Suppressor macrophage treated with lipopolysaccharide for 1 hour (primary cell): ENCODE measurements at regions not wholly inside any gene's neighbourhood (a gene's known extent, or its start where the extent isn't known, plus 50 kb on each side); places are given as distances from the start of the nearest gene placed in this dataset.
A peak's percentile ranks its signal among the peaks of the same experiment; 100 is the strongest.

Experiments
- DNase-seq, 3 donors: peaks; one replicate each; pipeline ENCODE4 v3.0.0-alpha.2; 2020 to 2022

GRCh38 chr15:97410897-97411575 is 549.5 kb upstream of the ARRDC4 start:
- no peak for DNase-seq

GRCh38 chr15:97420130-97420529 is 540.4 kb upstream of the ARRDC4 start:
- no peak for DNase-seq

GRCh38 chr15:97425596-97425995 is 534.9 kb upstream of the ARRDC4 start:
- no peak for DNase-seq

GRCh38 chr15:97443101-97443500 is 517.4 kb upstream of the ARRDC4 start:
- DNase-seq: no peak

- DNase-seq: no peak
Observed at GRCh38 chr15:97446138-97446537, 514.4 kb upstream of the ARRDC4 start.

GRCh38 chr15:97456521-97457202 is 503.8 kb upstream of the ARRDC4 start:
- DNase-seq: no peak

- DNase-seq: no peak
Observed at GRCh38 chr15:97457203-97457847, 503.2 kb upstream of the ARRDC4 start.

- no peak for DNase-seq
Observed at GRCh38 chr15:97459771-97460170, 500.7 kb upstream of the ARRDC4 start.

GRCh38 chr15:97461226-97461625 is 499.3 kb upstream of the ARRDC4 start:
- DNase-seq: no peak

GRCh38 chr15:97463696-97464095 is 496.8 kb upstream of the ARRDC4 start:
- no peak for DNase-seq

- DNase-seq: no peak
Observed at GRCh38 chr15:97470417-97470816, 490.1 kb upstream of the ARRDC4 start.

GRCh38 chr15:97473627-97474026 is 486.9 kb upstream of the ARRDC4 start:
- DNase-seq: no peak

- DNase-seq: no peak
Observed at GRCh38 chr15:97479957-97480356, 480.5 kb upstream of the ARRDC4 start.

GRCh38 chr15:97482521-97482920 is 478.0 kb upstream of the ARRDC4 start:
- DNase-seq: no peak

GRCh38 chr15:97483232-97483631 is 477.3 kb upstream of the ARRDC4 start:
- no peak for DNase-seq

GRCh38 chr15:97490429-97490828 is 470.1 kb upstream of the ARRDC4 start:
- DNase-seq: no peak

GRCh38 chr15:97501291-97501690 is 459.2 kb upstream of the ARRDC4 start:
- DNase-seq: peak; percentile 66 to 76 (median 66)

- peak in 1 of 3 donors; percentile 42 for DNase-seq
Observed at GRCh38 chr15:97502038-97502437, 458.5 kb upstream of the ARRDC4 start.

GRCh38 chr15:97504031-97504792 is 456.3 kb upstream of the ARRDC4 start:
- peak; percentile 71 to 93 (median 88) for DNase-seq

GRCh38 chr15:97517737-97518136 is 442.8 kb upstream of the ARRDC4 start:
- DNase-seq: peak in 1 of 3 donors; percentile 13

GRCh38 chr15:97520689-97521088 is 439.8 kb upstream of the ARRDC4 start:
- no peak for DNase-seq

- DNase-seq: peak in 1 of 3 donors; percentile 1
Observed at GRCh38 chr15:97521381-97522285, 438.9 kb upstream of the ARRDC4 start.
